Right hindlimb (tissue), 1 donor: ENCODE measurements at regions not wholly inside any gene's neighbourhood (a gene's known extent, or its start where the extent isn't known, plus 50 kb on each side); places are given as distances from the start of the nearest gene placed in this dataset.

Source experiments
- DNase-seq: peaks from one replicate; pipeline ENCODE4 v3.0.0-alpha.2; 2018

DNA sequence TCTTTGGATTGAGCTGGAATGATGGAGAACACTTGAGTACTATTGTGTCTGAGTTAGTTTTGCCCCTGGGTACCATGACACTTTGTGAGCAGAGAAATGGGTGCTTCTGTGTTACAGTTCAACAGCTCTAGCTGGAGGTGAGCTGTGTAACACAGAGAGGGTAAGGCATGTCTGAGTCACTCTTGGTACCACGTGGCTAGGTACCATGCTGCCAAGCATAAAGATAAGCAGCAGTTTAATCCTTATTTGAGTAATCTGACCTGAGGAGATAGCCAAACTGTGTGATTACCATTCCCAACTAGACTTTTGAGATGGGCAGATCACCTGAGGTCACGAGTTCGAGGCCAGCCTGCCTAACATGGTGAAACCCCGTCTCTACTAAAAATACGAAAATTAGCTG, 122.0 kb downstream of the OLFM4 start:
- no peak for DNase-seq

DNA sequence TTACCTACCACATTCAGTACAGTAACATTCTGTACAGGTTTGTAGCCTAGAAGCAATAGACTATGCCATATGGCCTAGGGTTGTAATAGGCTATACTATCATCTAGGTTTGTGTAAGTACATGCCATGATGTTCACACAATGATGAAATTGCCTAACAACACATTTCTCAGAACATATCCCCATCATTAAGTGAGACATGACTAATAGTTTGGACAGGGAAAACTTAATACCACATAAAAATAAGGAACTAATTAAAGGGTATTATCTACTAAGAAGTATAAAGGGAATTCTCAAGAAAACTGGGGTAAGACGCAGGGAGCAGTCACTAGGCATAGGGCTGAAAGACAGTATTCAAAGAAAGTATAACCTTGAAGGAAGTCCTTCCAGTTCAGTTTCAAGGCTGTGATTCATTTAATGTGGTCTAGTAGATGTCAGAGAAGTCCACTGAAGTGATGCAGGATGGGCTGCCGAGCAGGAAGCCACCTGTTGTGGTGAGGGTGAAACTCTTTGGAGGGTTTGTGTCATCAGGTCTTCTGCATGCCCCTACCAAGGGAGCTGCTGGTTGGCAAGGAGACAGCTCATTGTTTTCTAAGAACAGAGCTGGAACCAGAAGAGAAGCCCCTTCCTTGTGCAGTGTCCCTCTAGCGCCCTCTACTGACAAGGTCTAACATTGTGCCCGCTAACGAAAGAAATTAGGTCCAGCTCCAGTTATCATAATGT, 122.9 kb downstream of the OLFM4 start:
- peak; percentile 48 for DNase-seq

DNA sequence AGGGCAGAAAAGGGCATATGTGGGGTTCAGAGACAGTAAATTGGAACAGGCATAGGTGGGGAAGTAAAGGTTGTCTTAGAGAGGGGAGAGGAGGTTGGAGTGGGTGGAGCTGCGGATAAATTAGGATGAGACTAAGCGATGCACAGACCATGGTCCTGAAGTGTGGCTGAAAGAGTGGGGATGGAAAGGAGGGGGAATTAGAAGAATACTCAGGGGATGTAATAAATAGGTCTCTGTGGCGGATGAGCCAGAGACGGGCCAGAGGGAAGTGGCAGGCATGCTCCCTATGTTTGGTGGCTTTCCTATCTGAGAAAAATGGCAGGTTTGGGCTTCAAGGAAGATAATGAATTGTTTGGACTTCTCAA, 123.4 kb downstream of the OLFM4 start:
- no peak for DNase-seq

DNA sequence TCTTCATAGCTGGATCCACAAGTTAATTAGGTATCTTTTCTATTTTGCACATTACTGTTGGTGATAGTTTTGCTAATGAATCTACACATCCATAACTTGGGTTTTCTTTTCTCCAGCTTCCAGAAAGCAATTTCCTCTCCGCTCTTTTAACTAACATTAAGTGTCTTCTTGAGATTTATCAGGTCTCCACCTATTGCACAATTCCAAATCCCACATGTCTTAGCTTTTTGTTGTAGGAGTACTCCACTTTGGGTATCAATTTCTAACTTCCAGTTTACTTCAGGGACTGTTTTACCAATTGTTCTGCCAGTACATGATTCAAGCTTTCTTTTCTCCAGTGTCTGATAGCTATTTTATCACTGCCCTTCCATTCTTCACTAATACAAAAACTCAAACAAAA, 129.6 kb downstream of the OLFM4 start:
- DNase-seq: no peak

DNA sequence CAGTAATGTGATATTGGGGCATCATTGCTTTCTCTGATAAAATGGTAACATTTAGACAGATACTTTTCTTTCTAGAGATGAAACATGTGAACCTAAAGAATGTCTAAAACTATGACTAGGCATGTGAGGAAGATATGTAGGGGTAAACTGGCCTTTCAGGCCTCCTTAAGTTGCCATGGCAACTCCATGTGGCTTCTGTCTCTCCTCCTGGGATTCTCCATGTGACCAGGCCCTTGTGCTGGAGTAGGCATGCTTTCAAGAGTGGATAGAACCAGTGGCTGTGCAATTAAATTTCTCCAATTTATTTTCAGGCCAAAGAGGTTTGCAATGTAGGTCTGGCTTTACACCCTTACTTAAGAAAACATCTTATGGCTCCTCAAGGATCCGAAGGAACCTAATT, 130.8 kb downstream of the OLFM4 start:
- no peak for DNase-seq

DNA sequence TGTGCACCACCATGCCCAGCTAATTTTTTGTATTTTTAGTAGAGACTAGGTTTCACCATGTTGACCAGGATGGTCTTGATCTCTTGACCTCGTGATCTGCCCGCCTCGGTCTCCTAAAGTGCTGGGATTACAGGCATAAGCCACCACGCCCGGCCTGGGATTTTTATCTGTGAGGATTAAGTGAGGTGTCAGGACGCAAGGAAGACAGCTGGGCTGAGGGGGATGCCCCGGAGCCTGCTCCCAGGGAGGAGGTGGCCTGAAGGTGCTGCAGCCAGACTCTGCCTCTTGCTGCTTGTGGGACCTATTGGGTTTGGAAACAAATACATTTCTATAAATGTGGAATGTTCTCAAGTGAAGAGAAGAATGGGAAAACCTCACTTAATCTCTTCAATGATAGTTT, 131.6 kb downstream of the OLFM4 start:
- no peak for DNase-seq

DNA sequence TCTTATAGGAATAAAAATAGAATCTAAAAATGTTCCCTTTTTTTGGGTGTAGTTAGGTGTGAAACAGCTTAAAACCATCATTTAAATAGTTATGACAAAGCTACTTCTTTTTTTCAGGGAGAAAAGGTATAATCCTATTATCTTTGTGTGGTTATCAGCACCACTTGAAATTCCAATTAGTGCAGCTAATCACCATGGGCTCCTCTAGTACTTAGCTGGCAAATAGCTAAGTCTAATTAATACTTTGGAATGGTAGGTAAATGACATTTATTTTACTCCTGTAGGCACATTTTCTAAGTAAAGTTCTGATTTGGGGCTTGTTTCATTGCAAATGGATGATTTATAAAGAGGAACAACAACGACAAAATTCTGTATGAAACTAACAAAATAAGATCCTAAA, 132.6 kb downstream of the OLFM4 start:
- DNase-seq: no peak

DNA sequence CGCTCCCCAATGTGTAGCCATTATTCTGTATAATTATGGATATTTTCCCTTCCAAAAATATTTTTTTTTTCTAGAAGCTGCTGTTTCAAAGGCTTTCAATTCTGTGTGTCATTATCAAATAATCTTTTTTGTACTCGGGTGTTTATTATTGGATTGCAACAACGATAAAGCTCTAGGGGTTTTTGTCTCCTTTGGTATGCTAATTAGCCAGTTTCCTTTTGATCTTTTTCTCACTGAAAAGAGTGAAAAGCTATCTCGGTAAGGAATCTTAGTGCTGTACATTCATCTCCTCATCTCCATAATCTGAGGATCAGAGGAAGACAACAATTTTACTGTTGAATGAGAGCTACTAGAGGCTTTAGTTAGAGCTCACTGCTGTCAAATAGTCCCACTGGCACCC, 136.6 kb downstream of the OLFM4 start:
- DNase-seq: no peak

DNA sequence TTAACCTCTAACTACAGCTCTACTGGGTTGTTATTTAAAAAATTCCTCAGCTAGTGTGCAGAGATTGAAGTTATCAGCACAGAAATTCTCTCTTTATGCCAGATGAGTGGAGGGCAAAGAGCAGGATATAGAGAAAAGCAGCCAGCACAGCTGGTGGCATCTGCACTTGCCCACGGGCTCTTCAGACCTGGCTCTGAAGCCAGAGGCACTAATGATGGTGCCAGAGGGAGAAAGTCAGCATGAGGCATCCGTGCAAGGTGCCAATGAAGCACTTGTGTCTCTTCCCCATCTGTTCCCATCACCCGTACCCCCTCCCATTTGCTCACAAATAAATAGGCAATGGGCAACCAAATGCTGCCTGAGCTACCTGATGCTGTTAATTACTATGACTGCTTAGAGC, 138.9 kb downstream of the OLFM4 start:
- DNase-seq: peak; percentile 24

DNA sequence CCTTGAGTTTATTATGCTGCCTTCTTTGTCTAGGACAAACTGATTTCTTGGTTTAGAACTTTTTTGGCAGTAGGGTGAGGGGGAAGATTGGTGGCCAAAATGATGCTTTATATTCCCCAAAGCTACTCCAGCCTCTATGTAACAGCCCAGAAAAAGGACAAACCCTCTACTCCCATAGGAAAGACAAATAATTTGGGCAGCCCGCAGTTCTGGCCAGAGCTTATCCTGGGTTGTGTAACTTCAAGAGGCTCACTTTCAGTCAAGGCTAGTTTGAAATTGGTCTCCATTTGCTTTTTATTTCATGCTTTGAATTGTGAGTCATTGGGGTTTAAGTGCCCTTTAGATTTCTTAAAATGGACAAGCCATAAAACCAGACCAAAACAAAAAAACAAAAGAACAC, 142.3 kb downstream of the OLFM4 start:
- no peak for DNase-seq

DNA sequence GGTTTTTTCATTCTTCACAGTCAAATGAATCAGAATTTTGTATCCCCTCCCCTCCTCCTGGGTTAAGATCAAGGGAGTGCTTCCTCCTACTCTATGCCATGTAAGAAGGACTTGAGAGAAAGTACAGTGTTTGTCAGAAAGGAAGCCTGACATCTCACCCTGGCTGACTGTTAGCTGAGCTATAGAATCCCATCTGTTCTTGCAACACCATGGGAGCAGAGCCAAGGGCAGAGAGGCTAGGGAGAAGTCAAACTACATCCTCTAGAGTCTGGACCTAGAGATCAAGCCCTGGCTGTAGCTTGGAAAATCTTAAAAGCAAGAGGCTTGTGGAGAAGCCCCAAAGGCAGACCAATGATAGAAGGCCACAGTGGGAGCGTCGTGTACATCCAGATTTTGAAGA, 145.9 kb downstream of the OLFM4 start:
- peak; percentile 25 for DNase-seq

DNA sequence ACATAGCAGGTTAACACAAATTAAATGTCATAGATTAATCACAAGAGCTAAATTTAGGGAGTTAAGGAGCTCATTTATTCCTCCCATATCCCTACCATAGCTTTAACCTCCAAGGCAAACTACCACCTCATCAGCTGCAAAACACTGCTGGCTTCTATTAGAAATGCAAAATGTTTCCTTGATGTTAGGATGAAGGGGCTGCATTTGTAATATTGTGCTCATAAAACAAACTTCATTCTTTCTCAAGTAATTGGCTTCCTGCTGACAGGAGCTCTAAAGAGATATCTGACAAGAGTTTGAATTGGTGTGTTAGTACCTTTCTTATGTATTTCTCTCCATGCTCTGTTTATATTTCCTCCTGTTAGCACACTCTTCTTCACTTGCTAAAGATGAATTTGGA, 152.1 kb downstream of the OLFM4 start:
- DNase-seq: no peak

DNA sequence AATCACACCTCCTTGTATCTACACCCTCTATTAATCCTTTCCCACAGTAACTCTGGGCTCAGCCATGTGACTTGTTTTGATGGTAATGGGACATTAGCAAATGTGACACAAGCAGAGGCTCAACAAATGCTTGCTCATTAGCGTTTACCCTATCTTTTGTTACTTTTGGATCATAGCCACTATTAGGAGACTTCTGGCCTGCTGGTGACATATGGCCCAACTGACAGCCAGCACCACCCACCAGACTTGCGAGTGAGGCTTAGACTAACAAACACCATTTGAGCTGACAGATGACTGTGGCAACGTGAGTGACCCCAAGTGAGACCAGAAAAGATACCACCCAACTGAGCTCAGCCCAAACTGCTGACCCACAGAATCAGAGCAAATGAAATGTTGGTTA, 154.1 kb downstream of the OLFM4 start:
- DNase-seq: no peak

DNA sequence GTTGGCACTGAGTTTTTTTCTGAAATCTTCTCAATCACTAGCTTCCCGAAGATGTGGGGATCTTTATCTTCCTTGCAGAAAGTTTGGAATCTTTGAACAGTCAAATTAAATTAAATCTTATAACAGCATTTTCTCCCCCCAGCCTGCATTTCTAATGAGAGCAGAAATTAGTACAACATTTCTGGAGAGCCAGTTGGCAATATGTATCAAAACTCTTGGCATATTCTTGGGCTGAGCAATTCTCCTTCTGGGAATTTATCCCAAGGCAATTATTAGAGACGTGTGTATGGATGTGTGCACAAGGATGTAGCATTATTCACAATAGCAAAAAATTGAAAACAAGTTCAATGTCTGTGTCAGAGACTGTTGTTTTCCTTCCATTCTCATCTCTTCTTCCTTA, 159.5 kb downstream of the OLFM4 start:
- no peak for DNase-seq

DNA sequence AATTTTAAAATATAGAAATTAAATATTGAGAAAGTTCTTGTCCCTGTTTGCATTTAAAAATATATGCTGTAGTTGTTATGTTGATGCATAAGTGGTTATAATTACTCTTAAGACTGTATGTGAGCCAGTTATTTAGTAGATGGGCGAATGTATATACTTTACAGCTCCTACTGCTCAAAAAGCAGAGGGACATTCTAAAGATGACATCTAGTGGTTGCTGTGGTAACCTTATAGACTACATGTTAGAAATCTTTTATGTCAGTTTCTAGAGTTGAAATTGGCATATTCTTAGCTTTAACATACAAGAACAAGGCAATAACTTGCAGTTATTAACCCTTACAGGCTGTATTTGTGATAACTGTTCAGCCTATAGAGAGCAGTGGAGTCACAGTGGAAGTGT, 160.5 kb downstream of the OLFM4 start:
- DNase-seq: no peak

DNA sequence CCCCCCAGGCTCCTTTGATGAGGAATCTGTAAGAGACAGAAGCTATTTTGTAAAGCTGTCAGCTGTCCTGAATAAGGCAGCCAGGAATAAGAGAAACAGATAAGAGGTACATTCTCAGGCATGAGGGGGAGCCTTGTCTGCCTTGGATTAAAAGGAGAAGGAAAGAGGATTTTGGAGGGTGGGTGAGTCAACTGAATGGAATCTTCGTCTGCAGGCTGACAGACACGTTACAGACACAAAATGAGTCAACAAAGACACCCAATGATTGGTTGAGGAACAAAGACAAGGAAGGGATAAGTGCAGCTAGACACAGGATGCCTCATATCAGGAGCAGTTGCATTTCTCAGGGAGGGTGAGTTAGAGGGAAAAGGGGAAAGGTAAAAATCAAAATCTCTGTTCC, 162.5 kb downstream of the OLFM4 start:
- no peak for DNase-seq

DNA sequence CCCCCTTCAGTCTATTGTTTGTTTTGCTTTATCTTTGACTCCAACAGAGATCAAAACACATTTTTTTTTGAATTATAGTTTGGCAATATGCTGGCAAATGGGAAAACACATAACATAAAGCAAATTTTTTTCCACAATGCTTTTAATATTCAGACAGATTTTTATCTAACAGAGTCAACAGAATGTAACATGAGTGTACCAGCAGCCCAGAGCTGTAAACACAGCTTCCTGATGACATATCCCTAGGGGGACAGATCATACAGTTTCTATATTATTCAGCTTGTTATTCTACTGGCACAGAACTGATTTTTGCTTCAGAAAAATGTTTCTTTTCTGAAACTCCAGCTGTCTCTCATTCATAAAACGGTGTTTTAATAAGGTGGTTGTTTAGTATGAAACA, 168.8 kb downstream of the OLFM4 start:
- no peak for DNase-seq

DNA sequence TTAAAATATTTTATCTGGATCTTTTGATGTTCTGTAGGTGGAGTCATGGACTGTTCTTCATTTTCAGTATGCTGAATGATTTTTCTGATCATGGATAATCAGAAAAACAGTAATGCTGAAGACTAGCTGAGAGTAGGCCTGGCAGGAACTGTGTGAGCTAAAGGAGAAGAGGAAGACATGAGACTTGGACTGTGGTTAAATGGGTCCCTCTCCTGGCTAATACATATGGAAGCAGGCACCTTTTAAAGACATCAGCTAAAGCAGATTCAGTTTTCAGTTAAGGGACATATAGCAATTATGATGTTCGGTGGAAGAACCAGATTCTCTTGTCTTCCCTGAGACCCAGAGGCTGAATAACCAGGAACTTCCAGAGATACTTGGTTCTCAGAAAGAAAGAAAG, 169.4 kb downstream of the OLFM4 start:
- no peak for DNase-seq

DNA sequence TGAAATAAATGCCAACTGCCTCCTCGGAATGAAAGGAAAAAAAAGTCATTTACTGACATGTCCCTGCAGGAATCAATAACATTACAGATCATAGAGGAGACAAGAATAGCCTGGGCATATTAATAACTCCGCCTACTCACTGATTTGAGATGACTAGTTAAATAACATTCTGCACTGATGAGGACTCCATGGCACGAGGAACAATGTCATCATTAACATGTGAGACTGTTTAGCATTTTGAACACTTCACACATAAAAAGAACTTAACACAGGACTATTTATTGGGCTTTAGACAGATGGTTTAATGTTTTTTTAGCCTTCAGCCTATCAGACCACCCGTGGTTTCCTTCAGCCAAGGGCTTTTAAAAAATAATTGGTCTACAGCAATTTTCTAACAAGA, 170.1 kb downstream of the OLFM4 start:
- no peak for DNase-seq

DNA sequence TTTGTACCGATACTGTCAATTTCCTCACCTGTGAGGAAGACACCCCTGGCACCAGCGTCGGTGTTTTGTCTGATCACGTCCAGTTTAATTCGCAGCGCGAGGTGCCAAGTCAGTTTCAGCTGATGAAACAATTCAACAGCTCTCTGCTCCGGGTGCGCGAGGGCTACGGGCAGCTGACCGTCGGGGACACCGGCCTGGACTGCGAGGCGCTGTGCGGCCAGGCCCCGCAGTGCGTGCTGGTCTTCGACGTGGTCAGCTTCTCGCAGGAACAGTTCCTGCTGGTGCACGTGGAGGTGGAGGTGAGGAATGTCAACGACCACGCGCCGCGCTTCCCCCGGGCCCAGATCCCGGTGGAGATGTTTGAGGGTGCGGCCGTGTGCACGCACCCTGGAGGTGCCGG, 171.5 kb downstream of the OLFM4 start:
- no peak for DNase-seq

DNA sequence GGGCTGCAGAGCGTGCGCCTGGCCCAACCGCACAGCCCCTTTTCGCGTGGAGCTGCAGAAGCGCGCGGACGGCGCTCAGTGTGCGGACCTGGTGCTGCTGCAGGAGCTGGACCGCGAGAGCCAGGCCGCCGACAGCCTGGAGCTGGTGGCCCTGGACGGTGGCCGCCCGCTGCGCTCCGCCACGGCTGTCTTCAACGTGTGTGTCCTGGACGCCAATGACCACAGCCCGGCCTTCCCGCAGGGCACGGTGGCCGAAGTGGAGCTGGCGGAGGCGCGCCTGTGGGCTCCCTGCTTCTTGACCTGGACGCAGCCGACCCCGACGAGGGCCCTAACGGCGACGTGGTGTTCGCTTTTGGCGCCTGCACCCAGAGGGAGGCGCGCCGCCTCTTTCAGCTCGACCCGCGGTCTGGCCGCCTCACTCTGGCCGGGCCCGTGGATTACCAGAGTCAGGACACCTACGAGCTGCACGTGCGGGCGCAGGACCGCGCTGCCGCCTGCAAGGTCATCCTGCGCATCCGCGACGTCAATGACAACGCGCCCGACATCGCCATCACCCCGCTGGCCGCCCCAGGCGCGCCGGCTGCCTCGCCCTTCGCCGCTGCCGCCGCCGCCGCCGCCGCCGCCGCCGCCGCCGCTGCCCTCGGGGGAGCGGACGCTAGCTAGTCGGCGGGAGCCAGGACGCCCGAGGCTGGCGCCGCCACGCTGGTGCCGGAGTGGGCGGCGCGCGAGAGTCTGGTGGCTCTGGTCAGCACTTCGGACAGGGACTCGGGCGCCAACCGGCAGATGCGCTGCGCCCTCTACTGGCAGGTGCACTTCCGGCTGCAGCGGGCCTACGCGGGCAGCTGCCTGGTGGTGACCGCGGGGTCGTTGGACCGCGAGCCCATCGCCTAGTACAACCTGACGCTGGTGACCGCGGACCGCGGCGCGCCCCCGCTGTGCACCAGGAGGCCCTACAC, 172.2 kb downstream of the OLFM4 start:
- DNase-seq: peak; percentile 76

DNA sequence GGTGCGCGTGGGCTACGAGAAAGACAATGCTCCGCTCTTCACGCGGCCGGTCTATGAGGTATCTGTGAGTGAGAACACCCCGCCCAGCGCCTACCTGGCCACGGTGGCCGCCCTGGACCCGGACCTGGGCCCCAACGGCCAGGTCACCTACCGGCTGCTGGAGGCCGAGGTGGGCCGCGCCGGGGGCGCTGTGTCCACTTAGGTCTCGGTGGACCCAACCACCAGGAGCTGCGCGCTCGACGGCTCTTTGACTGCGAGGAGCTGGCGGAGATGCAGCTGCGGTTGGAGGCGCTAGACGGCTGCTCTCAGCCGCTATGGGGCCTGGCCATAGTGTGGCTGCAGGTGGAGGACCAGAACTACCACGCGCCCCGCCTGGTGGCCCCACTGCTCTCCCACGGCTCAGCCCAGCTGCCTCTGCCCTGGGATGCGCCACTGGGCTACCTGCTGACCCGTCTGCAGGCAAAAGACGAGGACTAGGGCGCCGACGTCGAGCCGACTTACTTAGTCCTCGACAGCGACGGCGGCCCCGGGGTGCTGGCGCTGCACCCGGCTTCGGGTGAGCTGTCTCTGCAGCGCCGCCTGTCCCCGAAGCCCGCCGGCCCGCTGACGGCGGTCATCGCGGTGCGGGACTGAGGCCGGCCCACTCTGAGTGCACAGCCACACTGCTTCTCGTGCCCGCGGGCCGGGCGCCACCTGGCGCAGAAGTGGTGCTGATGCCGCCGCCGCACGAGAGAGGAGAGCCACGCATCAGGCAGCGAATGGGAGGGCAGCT, 173.0 kb downstream of the OLFM4 start:
- DNase-seq: peak; percentile 34

DNA sequence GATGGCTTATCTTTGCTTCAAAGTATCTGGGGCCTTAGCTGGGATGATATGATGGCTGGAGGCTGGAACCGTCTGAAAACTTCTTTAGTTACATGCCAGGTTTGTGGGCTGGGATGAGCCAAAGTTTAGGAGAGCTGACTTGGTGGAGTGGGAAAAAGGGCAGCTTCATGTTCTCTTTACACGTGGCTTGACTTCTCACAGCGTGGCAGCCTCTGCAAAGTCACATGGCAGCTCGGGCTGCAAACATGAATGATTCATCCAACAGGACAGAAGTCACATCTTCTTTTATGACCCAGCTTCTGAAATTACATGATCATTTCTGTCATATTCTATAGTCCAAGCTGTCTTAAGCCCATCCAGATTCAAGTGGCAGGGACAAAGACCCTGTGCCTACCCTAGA, 176.0 kb downstream of the OLFM4 start:
- DNase-seq: no peak

DNA sequence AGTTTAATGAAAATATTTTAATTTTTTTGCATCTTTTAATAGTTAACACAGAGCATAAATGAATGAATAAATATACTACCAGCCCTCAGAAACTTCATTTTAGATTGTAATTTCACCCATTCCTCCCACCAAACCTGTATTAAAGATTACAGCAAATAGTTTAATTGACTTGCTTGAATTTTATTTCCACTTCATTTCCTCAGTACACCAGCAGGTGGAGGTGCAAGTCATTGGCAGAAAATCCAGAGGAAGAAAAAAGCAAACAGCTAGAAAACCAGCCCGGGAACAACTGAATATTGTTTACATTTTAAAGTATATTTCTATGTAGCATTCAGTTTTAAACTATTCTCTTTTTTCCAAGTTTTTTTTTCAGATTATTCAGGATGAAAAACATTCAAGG, 177.8 kb downstream of the OLFM4 start:
- no peak for DNase-seq
